ENCODE measurements at regions not wholly inside any gene's neighbourhood (a gene's known extent, or its start where the extent isn't known, plus 50 kb on each side); places are given as distances from the start of the nearest gene placed in this dataset.
A peak's percentile ranks its signal among the peaks of the same experiment; 100 is the strongest.

GRCh38 chr16:51312363-51313150, 161.5 kb upstream of the SALL1 start:
- no peak overlapping the region for H3K4me3 ChIP-seq (ENCODE audit: control insufficient read depth, low read depth, low read length)
- TF ChIP-seq CTCF (conservative IDR thresholded peaks at IDR 0.05; ENCODE audit: control insufficient read depth, insufficient read depth, low read depth, low read length), result no peak
- no peak for DNase-seq (ENCODE audit: low read depth)

GRCh38 chr16:51310159-51310558, 159.1 kb upstream of the SALL1 start:
- no peak for DNase-seq (ENCODE audit: low read depth)
- no peak overlapping the region for H3K4me3 ChIP-seq (ENCODE audit: control insufficient read depth, low read depth, low read length)
- TF ChIP-seq CTCF (conservative IDR thresholded peaks at IDR 0.05; ENCODE audit: control insufficient read depth, insufficient read depth, low read depth, low read length), result no peak

GRCh38 chr16:51306886-51307595, 156.0 kb upstream of the SALL1 start:
- H3K4me3 ChIP-seq (ENCODE audit: control insufficient read depth, low read depth, low read length), result no peak overlapping the region
- no peak for DNase-seq (ENCODE audit: low read depth)
- no peak for TF ChIP-seq CTCF (conservative IDR thresholded peaks at IDR 0.05; ENCODE audit: control insufficient read depth, insufficient read depth, low read depth, low read length)

GRCh38 chr16:51306116-51306515, 155.0 kb upstream of the SALL1 start:
- no peak for TF ChIP-seq CTCF (conservative IDR thresholded peaks at IDR 0.05; ENCODE audit: control insufficient read depth, insufficient read depth, low read depth, low read length)
- H3K4me3 ChIP-seq (ENCODE audit: control insufficient read depth, low read depth, low read length), result no peak overlapping the region
- peak; percentile 82 for DNase-seq (ENCODE audit: low read depth)

- TF ChIP-seq CTCF (conservative IDR thresholded peaks at IDR 0.05; ENCODE audit: control insufficient read depth, insufficient read depth, low read depth, low read length), result no peak
- no peak for DNase-seq (ENCODE audit: low read depth)
- no peak overlapping the region for H3K4me3 ChIP-seq (ENCODE audit: control insufficient read depth, low read depth, low read length)
These were observed 154.3 kb upstream of the SALL1 start for GRCh38 chr16:51305337-51305736.

GRCh38 chr16:51302042-51302441, 151.0 kb upstream of the SALL1 start:
- DNase-seq (ENCODE audit: low read depth), result no peak
- peak; percentile 8 for TF ChIP-seq CTCF (conservative IDR thresholded peaks at IDR 0.05; ENCODE audit: control insufficient read depth, insufficient read depth, low read depth, low read length)
- no peak overlapping the region for H3K4me3 ChIP-seq (ENCODE audit: control insufficient read depth, low read depth, low read length)
